ENCODE measurements at regions not wholly inside any gene's neighbourhood (a gene's known extent, or its start where the extent isn't known, plus 50 kb on each side); places are given as distances from the start of the nearest gene placed in this dataset.

DNA sequence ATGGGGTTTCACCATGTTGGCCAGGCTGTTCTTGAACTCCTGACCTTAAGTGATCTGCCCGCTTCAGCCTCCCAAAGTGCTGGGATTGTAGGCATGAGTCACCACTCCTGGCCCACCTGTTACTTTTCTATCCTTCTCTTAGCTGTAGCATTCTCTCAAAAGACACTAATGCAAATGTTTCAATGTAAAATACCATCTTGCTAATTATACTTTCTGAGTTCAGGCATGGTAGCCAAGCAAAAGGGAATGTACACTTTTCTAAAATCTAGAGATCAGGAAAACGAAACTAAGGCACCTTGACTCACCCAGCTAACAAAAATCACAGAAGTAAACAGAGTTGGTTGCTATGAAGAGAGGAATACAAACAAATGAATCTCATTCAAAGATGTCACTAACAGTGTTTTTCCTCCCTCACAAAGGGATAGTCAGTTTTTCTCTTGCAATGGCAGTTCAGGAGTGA lies 401.0 kb upstream of the NRP1 start:
- intact Hi-C loops (cut with micrococcal nuclease) = no loop called here
- Histone ChIP-seq H4K20me1 (ENCODE audit: control insufficient read depth, insufficient read depth, low read length, poor library complexity, severe bottlenecking) (no peaks in the 10 kb centered on the region), H3K36me3 (replicated peaks in 1 of 2; ENCODE audit: control extremely low read depth in 1 of 2, control insufficient read depth in 1 of 2, extremely low read depth in 1 of 2, insufficient read depth in 2 of 2, low read length in 1 of 2) (no peaks in the 10 kb centered on the region), H3K4me1 (ENCODE audit: control insufficient read depth in 2 of 2, insufficient read depth in 2 of 2, low read length in 2 of 2) (no peaks in the 10 kb centered on the region), H3K79me2 (ENCODE audit: control insufficient read depth, insufficient read depth, low read length) (no peaks in the 10 kb centered on the region), H3K27ac (ENCODE audit: low read length in 2 of 2) (no peak overlapping the region), H3K4me2 (replicated peaks; ENCODE audit: low read depth, low read length, poor library complexity, severe bottlenecking) (no peak overlapping the region), H3K27me3 (replicated peaks in 1 of 4; ENCODE audit: control extremely low read depth in 1 of 4, control insufficient read depth in 3 of 4, insufficient read depth in 4 of 4, low read length in 3 of 4) (no peaks in the 10 kb centered on the region), H2AFZ (ENCODE audit: insufficient read depth, low read depth, low read length, poor library complexity, severe bottlenecking) (no peak overlapping the region), H3K9me3 (ENCODE audit: control extremely low read depth in 1 of 3, control insufficient read depth in 2 of 3, insufficient read depth in 1 of 3, low read length in 2 of 3) (peaks cover 0 to 8% (median 0%) of the 10 kb centered on the region in 3 donors), H3K9ac (ENCODE audit: low read length) (no peak overlapping the region), H3K4me3 (ENCODE audit: control extremely low read depth in 1 of 5, extremely low read depth in 1 of 5, insufficient read depth in 1 of 5, low read depth in 2 of 5, low read length in 4 of 5) (no peak overlapping the region)
- Mint-ChIP-seq H3K27me3 (no peaks in the 10 kb centered on the region), H3K4me1 (no peaks in the 10 kb centered on the region), H3K9me3 (ENCODE audit: insufficient read depth) (peaks cover 10% of the 10 kb centered on the region), H3K27ac (no peak overlapping the region), H3K4me3 (no peak overlapping the region)
- ATAC-seq (ENCODE audit: low read depth) (no peak), DNase-seq (no peak)
- ChIA-PET POLR2A (no interaction called here), CTCF (no interaction called here)
- 67% methylated on average over 1 of the region's 2 CpGs for WGBS (ENCODE audit: insufficient coverage)
- TF ChIP-seq EZH2 (IDR thresholded peaks at IDR 0.05; ENCODE audit: borderline replicate concordance, insufficient read depth, low read depth, low read length, poor library complexity, severe bottlenecking) = no peak
- no peak for TF ChIP-seq CTCF (IDR thresholded peaks at IDR 0.05)

- Histone ChIP-seq H3K9me3 (ENCODE audit: control extremely low read depth in 1 of 3, control insufficient read depth in 2 of 3, insufficient read depth in 1 of 3, low read length in 2 of 3) (peaks cover 0 to 8% (median 0%) of the 10 kb centered on the region in 3 donors), H3K36me3 (replicated peaks in 1 of 2; ENCODE audit: control extremely low read depth in 1 of 2, control insufficient read depth in 1 of 2, extremely low read depth in 1 of 2, insufficient read depth in 2 of 2, low read length in 1 of 2) (no peaks in the 10 kb centered on the region), H3K9ac (ENCODE audit: low read length) (no peak overlapping the region), H3K27me3 (replicated peaks in 1 of 4; ENCODE audit: control extremely low read depth in 1 of 4, control insufficient read depth in 3 of 4, insufficient read depth in 4 of 4, low read length in 3 of 4) (no peaks in the 10 kb centered on the region), H3K4me2 (replicated peaks; ENCODE audit: low read depth, low read length, poor library complexity, severe bottlenecking) (no peak overlapping the region), H3K79me2 (ENCODE audit: control insufficient read depth, insufficient read depth, low read length) (no peaks in the 10 kb centered on the region), H3K4me1 (ENCODE audit: control insufficient read depth in 2 of 2, insufficient read depth in 2 of 2, low read length in 2 of 2) (no peaks in the 10 kb centered on the region), H3K27ac (ENCODE audit: low read length in 2 of 2) (no peak overlapping the region), H4K20me1 (ENCODE audit: control insufficient read depth, insufficient read depth, low read length, poor library complexity, severe bottlenecking) (no peaks in the 10 kb centered on the region), H3K4me3 (ENCODE audit: control extremely low read depth in 1 of 5, extremely low read depth in 1 of 5, insufficient read depth in 1 of 5, low read depth in 2 of 5, low read length in 4 of 5) (no peak overlapping the region), H2AFZ (ENCODE audit: insufficient read depth, low read depth, low read length, poor library complexity, severe bottlenecking) (no peak overlapping the region)
- CTCF ChIA-PET = no interaction called here
- no peaks in the 10 kb centered on the region for H3K4me1 Mint-ChIP-seq
- TF ChIP-seq CTCF (IDR thresholded peaks at IDR 0.05) = no peak
- no peak for TF ChIP-seq EZH2 (IDR thresholded peaks at IDR 0.05; ENCODE audit: borderline replicate concordance, insufficient read depth, low read depth, low read length, poor library complexity, severe bottlenecking)
- no peaks in the 10 kb centered on the region for H3K27me3 Mint-ChIP-seq
- no peak overlapping the region for H3K4me3 Mint-ChIP-seq
- peaks cover 10% of the 10 kb centered on the region for H3K9me3 Mint-ChIP-seq (ENCODE audit: insufficient read depth)
- no peak overlapping the region for H3K27ac Mint-ChIP-seq
- 50% methylated on average over 2 of the region's 6 CpGs for WGBS (ENCODE audit: insufficient coverage)
- no peak for DNase-seq
- ATAC-seq (ENCODE audit: low read depth) = no peak
- intact Hi-C loops (cut with micrococcal nuclease) = no loop called here
- POLR2A ChIA-PET = no interaction called here
Measured at GRCh38 chr10:33734393-33735155, 400.1 kb upstream of the NRP1 start.

Data from B cell (primary cell).